ENCODE measurements at regions not wholly inside any gene's neighbourhood (a gene's known extent, or its start where the extent isn't known, plus 50 kb on each side); places are given as distances from the start of the nearest gene placed in this dataset.

GRCh38 chr15:39447881-39448280 lies 133.0 kb upstream of the THBS1 start:
- Histone ChIP-seq H3K27me3 (ENCODE audit: low read depth, low read length) (no peaks in the 10 kb centered on the region), H3K9me3 (ENCODE audit: control insufficient read depth in 1 of 2, low read length in 2 of 2) (no peaks in the 10 kb centered on the region), H3K4me1 (ENCODE audit: control insufficient read depth in 1 of 2, insufficient read depth in 2 of 2, low read length in 2 of 2) (peaks cover 0 to 4% of the 10 kb centered on the region in 2 donors), H3K27ac (ENCODE audit: low read length) (no peak overlapping the region), H3K4me3 (ENCODE audit: low read depth in 1 of 2, low read length in 2 of 2) (no peak overlapping the region), H3K36me3 (ENCODE audit: control insufficient read depth in 1 of 2, insufficient read depth in 2 of 2, low read length in 2 of 2) (no peaks in the 10 kb centered on the region)

GRCh38 chr15:39448409-39448808 lies 132.5 kb upstream of the THBS1 start:
- H3K9me3 ChIP-seq (ENCODE audit: control insufficient read depth in 1 of 2, low read length in 2 of 2): no peaks in the 10 kb centered on the region
- no peaks in the 10 kb centered on the region for H3K27me3 ChIP-seq (ENCODE audit: low read depth, low read length)
- no peaks in the 10 kb centered on the region for H3K36me3 ChIP-seq (ENCODE audit: control insufficient read depth in 1 of 2, insufficient read depth in 2 of 2, low read length in 2 of 2)
- peaks cover 0 to 4% of the 10 kb centered on the region in 2 donors for H3K4me1 ChIP-seq (ENCODE audit: control insufficient read depth in 1 of 2, insufficient read depth in 2 of 2, low read length in 2 of 2)
- no peak overlapping the region for H3K4me3 ChIP-seq (ENCODE audit: low read depth in 1 of 2, low read length in 2 of 2)
- no peak overlapping the region for H3K27ac ChIP-seq (ENCODE audit: low read length)

GRCh38 chr15:39451121-39451688 lies 129.7 kb upstream of the THBS1 start:
- no peaks in the 10 kb centered on the region for H3K36me3 ChIP-seq (ENCODE audit: control insufficient read depth in 1 of 2, insufficient read depth in 2 of 2, low read length in 2 of 2)
- peaks cover 0 to 4% of the 10 kb centered on the region in 2 donors for H3K4me1 ChIP-seq (ENCODE audit: control insufficient read depth in 1 of 2, insufficient read depth in 2 of 2, low read length in 2 of 2)
- no peak overlapping the region for H3K27ac ChIP-seq (ENCODE audit: low read length)
- no peaks in the 10 kb centered on the region for H3K27me3 ChIP-seq (ENCODE audit: low read depth, low read length)
- no peak overlapping the region for H3K4me3 ChIP-seq (ENCODE audit: low read depth in 1 of 2, low read length in 2 of 2)
- no peaks in the 10 kb centered on the region for H3K9me3 ChIP-seq (ENCODE audit: control insufficient read depth in 1 of 2, low read length in 2 of 2)

GRCh38 chr15:39451871-39452270 lies 129.0 kb upstream of the THBS1 start:
- Histone ChIP-seq H3K27ac (ENCODE audit: low read length) (no peak overlapping the region), H3K4me3 (ENCODE audit: low read depth in 1 of 2, low read length in 2 of 2) (no peak overlapping the region), H3K27me3 (ENCODE audit: low read depth, low read length) (no peaks in the 10 kb centered on the region), H3K36me3 (ENCODE audit: control insufficient read depth in 1 of 2, insufficient read depth in 2 of 2, low read length in 2 of 2) (no peaks in the 10 kb centered on the region), H3K9me3 (ENCODE audit: control insufficient read depth in 1 of 2, low read length in 2 of 2) (no peaks in the 10 kb centered on the region), H3K4me1 (ENCODE audit: control insufficient read depth in 1 of 2, insufficient read depth in 2 of 2, low read length in 2 of 2) (peaks cover 0 to 4% of the 10 kb centered on the region in 2 donors)

GRCh38 chr15:39453620-39454019 lies 127.3 kb upstream of the THBS1 start:
- Histone ChIP-seq H3K27ac (ENCODE audit: low read length) (peak overlapping the region; percentile 3), H3K9me3 (ENCODE audit: control insufficient read depth in 1 of 2, low read length in 2 of 2) (no peaks in the 10 kb centered on the region), H3K4me3 (ENCODE audit: low read depth in 1 of 2, low read length in 2 of 2) (no peak overlapping the region), H3K4me1 (ENCODE audit: control insufficient read depth in 1 of 2, insufficient read depth in 2 of 2, low read length in 2 of 2) (peaks cover 0 to 4% of the 10 kb centered on the region in 2 donors), H3K27me3 (ENCODE audit: low read depth, low read length) (no peaks in the 10 kb centered on the region), H3K36me3 (ENCODE audit: control insufficient read depth in 1 of 2, insufficient read depth in 2 of 2, low read length in 2 of 2) (no peaks in the 10 kb centered on the region)

- Histone ChIP-seq H3K27ac (ENCODE audit: low read length) (no peak overlapping the region), H3K9me3 (ENCODE audit: control insufficient read depth in 1 of 2, low read length in 2 of 2) (no peaks in the 10 kb centered on the region), H3K4me3 (ENCODE audit: low read depth in 1 of 2, low read length in 2 of 2) (no peak overlapping the region), H3K27me3 (ENCODE audit: low read depth, low read length) (no peaks in the 10 kb centered on the region), H3K36me3 (ENCODE audit: control insufficient read depth in 1 of 2, insufficient read depth in 2 of 2, low read length in 2 of 2) (no peaks in the 10 kb centered on the region), H3K4me1 (ENCODE audit: control insufficient read depth in 1 of 2, insufficient read depth in 2 of 2, low read length in 2 of 2) (peaks cover 0 to 4% of the 10 kb centered on the region in 2 donors)
Measured at GRCh38 chr15:39454189-39454986, 126.5 kb upstream of the THBS1 start.

- Histone ChIP-seq H3K27me3 (ENCODE audit: low read depth, low read length) (no peaks in the 10 kb centered on the region), H3K36me3 (ENCODE audit: control insufficient read depth in 1 of 2, insufficient read depth in 2 of 2, low read length in 2 of 2) (no peaks in the 10 kb centered on the region), H3K27ac (ENCODE audit: low read length) (no peak overlapping the region), H3K9me3 (ENCODE audit: control insufficient read depth in 1 of 2, low read length in 2 of 2) (no peaks in the 10 kb centered on the region), H3K4me1 (ENCODE audit: control insufficient read depth in 1 of 2, insufficient read depth in 2 of 2, low read length in 2 of 2) (peaks cover 0 to 4% of the 10 kb centered on the region in 2 donors), H3K4me3 (ENCODE audit: low read depth in 1 of 2, low read length in 2 of 2) (no peak overlapping the region)
Measured at GRCh38 chr15:39455471-39455991, 125.3 kb upstream of the THBS1 start.

- peaks cover 0 to 2% of the 10 kb centered on the region in 2 donors for H3K4me1 ChIP-seq (ENCODE audit: control insufficient read depth in 1 of 2, insufficient read depth in 2 of 2, low read length in 2 of 2)
- no peak overlapping the region for H3K27ac ChIP-seq (ENCODE audit: low read length)
- no peaks in the 10 kb centered on the region for H3K36me3 ChIP-seq (ENCODE audit: control insufficient read depth in 1 of 2, insufficient read depth in 2 of 2, low read length in 2 of 2)
- H3K9me3 ChIP-seq (ENCODE audit: control insufficient read depth in 1 of 2, low read length in 2 of 2): no peaks in the 10 kb centered on the region
- H3K4me3 ChIP-seq (ENCODE audit: low read depth in 1 of 2, low read length in 2 of 2): no peak overlapping the region
- no peaks in the 10 kb centered on the region for H3K27me3 ChIP-seq (ENCODE audit: low read depth, low read length)
Measured at GRCh38 chr15:39456159-39456558, 124.7 kb upstream of the THBS1 start.

- H3K4me3 ChIP-seq (ENCODE audit: low read depth in 1 of 2, low read length in 2 of 2): no peak overlapping the region
- H3K4me1 ChIP-seq (ENCODE audit: control insufficient read depth in 1 of 2, insufficient read depth in 2 of 2, low read length in 2 of 2): no peaks in the 10 kb centered on the region
- no peaks in the 10 kb centered on the region for H3K27me3 ChIP-seq (ENCODE audit: low read depth, low read length)
- no peak overlapping the region for H3K27ac ChIP-seq (ENCODE audit: low read length)
- H3K9me3 ChIP-seq (ENCODE audit: control insufficient read depth in 1 of 2, low read length in 2 of 2): no peaks in the 10 kb centered on the region
- no peaks in the 10 kb centered on the region for H3K36me3 ChIP-seq (ENCODE audit: control insufficient read depth in 1 of 2, insufficient read depth in 2 of 2, low read length in 2 of 2)
Measured at GRCh38 chr15:39456582-39457330, 124.1 kb upstream of the THBS1 start.

GRCh38 chr15:39458131-39458530 lies 122.7 kb upstream of the THBS1 start:
- no peak overlapping the region for H3K27ac ChIP-seq (ENCODE audit: low read length)
- H3K27me3 ChIP-seq (ENCODE audit: low read depth, low read length): no peaks in the 10 kb centered on the region
- H3K4me3 ChIP-seq (ENCODE audit: low read depth in 1 of 2, low read length in 2 of 2): no peak overlapping the region
- H3K4me1 ChIP-seq (ENCODE audit: control insufficient read depth in 1 of 2, insufficient read depth in 2 of 2, low read length in 2 of 2): no peaks in the 10 kb centered on the region
- H3K9me3 ChIP-seq (ENCODE audit: control insufficient read depth in 1 of 2, low read length in 2 of 2): no peaks in the 10 kb centered on the region
- H3K36me3 ChIP-seq (ENCODE audit: control insufficient read depth in 1 of 2, insufficient read depth in 2 of 2, low read length in 2 of 2): no peaks in the 10 kb centered on the region

- H3K9me3 ChIP-seq (ENCODE audit: control insufficient read depth in 1 of 2, low read length in 2 of 2): no peaks in the 10 kb centered on the region
- no peak overlapping the region for H3K4me3 ChIP-seq (ENCODE audit: low read depth in 1 of 2, low read length in 2 of 2)
Measured at GRCh38 chr15:39459548-39459947, 121.3 kb upstream of the THBS1 start.

More at GRCh38 chr15:39459548-39459947, 121.3 kb upstream of the THBS1 start:
- no peaks in the 10 kb centered on the region for H3K27me3 ChIP-seq (ENCODE audit: low read depth, low read length)
- no peaks in the 10 kb centered on the region for H3K4me1 ChIP-seq (ENCODE audit: control insufficient read depth in 1 of 2, insufficient read depth in 2 of 2, low read length in 2 of 2)
- no peaks in the 10 kb centered on the region for H3K36me3 ChIP-seq (ENCODE audit: control insufficient read depth in 1 of 2, insufficient read depth in 2 of 2, low read length in 2 of 2)
- H3K27ac ChIP-seq (ENCODE audit: low read length): no peak overlapping the region

Measured in muscle layer of duodenum (tissue), 2 donors.